ENCODE measurements at regions not wholly inside any gene's neighbourhood (a gene's known extent, or its start where the extent isn't known, plus 50 kb on each side); places are given as distances from the start of the nearest gene placed in this dataset.

DNA sequence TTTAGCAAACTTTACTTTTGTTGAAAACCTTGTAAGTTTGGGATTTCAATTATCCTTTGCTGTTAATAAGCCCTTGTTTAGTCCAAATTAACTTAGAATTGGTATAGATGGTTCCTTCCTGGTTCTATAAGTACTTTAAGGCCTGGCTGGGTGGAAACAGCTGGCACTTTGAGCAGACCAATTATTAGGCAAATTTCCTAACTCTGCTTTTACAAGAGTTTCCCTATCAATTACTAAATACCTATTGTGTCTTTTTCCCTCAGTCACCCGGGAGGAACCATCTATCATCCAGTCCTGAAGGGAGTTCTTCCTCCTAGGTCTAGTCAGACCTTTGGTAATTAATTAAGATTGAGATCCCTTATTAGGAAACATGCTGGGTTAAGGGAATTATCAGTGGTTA, 138.0 kb downstream of the SLC38A6 start:
- peaks cover 7% of the 10 kb centered on the region for H3K9me3 Mint-ChIP-seq
- H3K4me3 Mint-ChIP-seq = no peak overlapping the region
- no peak overlapping the region for H3K27ac Mint-ChIP-seq
- peaks cover 9% of the 10 kb centered on the region for H3K4me1 Mint-ChIP-seq
- H3K36me3 Mint-ChIP-seq = no peaks in the 10 kb centered on the region
- ATAC-seq (no peak), DNase-seq (ENCODE audit: low spot score in 2 of 2) (no peak)

DNA sequence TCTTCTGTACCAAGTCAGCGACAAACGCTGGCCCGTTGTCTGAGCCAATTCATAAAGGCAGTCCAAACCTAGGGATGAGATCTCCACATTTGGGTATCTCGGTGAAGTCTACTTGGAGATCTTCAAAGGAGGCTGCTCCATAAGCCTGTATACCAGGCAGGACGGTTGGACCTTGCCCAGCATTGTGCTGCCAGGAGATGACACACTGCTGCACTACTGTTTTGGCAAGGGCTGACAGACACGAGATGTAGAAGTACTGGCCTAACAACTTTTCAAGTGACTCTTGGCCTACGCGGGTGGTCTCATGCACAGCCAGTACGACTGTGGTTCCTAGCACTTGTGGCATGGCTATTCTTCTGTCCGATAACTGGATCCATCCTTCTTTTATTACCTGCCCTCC, 135.3 kb downstream of the SLC38A6 start:
- Mint-ChIP-seq H3K4me3 (no peak overlapping the region), H3K27ac (no peak overlapping the region), H3K36me3 (no peaks in the 10 kb centered on the region), H3K9me3 (peaks cover 10% of the 10 kb centered on the region), H3K4me1 (peaks cover 9% of the 10 kb centered on the region)
- DNase-seq (ENCODE audit: low spot score in 2 of 2) (no peak), ATAC-seq (no peak)

DNA sequence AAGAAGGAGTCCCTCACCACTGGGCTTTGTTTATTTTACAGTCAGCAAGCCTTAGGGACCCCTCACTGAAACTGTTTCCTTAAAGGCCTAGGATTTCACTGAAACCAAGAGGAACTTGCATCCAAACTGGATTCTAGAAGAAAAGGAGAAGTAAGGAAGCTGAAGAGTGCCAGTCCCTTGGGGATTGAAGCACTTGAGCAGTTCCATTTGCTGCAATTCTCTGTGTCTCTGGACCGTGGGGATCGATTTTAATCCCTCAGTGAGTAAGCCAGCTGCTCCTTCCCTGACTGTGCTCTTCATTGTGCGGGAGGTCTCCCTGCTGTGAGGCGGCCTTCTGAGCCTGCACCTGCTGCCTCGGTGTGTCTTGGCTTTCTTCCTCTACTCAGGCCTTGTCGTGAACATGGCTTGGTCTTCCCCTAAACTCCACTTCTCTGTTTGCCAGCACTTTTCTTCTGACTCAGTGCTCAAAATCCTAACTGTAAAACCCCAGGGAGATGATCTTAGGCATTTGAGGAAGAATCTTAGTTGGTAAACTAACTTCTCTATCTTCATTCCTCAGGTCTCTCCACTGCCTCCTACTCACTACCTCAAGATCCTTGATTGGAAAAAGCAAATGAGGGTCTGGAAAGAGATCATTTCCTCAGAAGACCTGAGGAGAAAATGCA, 132.6 kb downstream of the SLC38A6 start:
- H3K27ac Mint-ChIP-seq = no peak overlapping the region
- H3K9me3 Mint-ChIP-seq = peaks cover 10% of the 10 kb centered on the region
- no peaks in the 10 kb centered on the region for H3K4me1 Mint-ChIP-seq
- no peaks in the 10 kb centered on the region for H3K36me3 Mint-ChIP-seq
- no peak for DNase-seq (ENCODE audit: low spot score in 2 of 2)
- no peak overlapping the region for H3K4me3 Mint-ChIP-seq
- no peak for ATAC-seq

DNA sequence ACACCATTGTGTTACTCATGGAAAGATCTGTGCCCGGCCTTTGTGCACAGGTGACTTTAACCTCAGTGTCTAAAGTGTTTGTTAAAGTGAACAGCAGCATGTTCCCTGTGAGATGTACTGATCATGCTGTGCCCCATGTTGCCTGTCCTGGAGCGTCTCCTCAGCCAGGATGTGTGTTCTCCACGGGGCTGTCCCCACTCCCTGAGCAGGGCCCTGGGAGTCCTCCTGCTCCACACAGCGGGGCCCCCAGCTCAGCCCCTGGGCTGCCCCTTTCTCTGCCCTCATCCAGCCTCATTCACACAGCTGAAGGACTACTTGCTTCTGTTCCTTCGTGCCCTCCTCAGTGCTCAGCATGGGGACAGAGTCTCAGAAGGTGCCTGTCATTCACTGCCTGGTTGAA, 131.5 kb downstream of the SLC38A6 start:
- Mint-ChIP-seq H3K9me3 (peaks cover 10% of the 10 kb centered on the region), H3K36me3 (no peaks in the 10 kb centered on the region), H3K27ac (no peak overlapping the region), H3K4me3 (no peak overlapping the region), H3K4me1 (no peaks in the 10 kb centered on the region)
- DNase-seq (ENCODE audit: low spot score in 2 of 2) (no peak), ATAC-seq (peak; percentile 22)

DNA sequence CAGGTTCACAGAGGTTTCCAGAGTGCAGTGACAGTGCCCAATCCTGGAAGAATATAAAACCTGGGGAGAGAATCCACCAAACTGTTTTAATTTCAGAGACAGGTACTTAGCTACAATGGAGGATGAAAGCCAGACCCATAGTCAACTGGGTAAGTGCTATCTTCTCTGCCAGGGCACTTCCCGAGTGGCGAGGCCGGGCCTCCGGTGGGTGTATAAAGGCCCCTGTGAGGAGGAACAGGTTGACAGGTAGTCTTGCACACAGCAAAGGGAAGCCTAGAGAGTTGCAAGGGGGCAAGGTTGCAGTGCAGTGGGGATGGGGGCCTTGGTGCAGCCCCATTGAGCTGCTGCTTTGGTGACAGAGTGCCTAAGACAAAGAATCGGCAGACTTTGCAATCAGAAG, 130.7 kb downstream of the SLC38A6 start:
- Mint-ChIP-seq H3K9me3 (peaks cover 10% of the 10 kb centered on the region), H3K27ac (no peak overlapping the region), H3K36me3 (no peaks in the 10 kb centered on the region), H3K4me3 (no peak overlapping the region), H3K4me1 (no peaks in the 10 kb centered on the region)
- DNase-seq (ENCODE audit: low spot score in 2 of 2) (no peak), ATAC-seq (no peak)

DNA sequence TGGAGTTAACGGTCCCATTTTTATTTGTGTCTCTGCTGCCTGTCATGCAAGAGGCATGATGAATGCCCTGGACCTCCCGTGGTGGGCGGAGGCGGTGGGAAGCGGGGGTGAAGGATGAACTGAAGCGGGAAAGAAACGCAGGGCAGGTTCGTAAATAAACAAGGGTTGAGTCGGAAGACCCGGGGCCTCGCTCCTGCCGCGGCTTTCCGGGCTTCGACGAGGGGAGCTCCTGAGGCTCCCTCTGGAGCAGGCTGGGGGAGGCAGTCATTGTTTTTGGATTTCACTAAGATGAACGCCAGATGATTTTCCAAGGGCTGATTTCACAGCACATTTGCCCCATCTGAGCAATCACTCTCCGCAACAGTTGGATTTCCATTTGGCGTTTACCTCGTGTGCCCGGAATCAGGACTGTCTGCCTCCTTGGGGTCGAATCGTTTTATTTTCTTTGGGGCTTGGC, 130.2 kb downstream of the SLC38A6 start:
- no peaks in the 10 kb centered on the region for H3K4me1 Mint-ChIP-seq
- H3K27ac Mint-ChIP-seq = no peak overlapping the region
- H3K36me3 Mint-ChIP-seq = no peaks in the 10 kb centered on the region
- ATAC-seq = no peak
- DNase-seq (ENCODE audit: low spot score in 2 of 2) = no peak
- peaks cover 10% of the 10 kb centered on the region for H3K9me3 Mint-ChIP-seq
- H3K4me3 Mint-ChIP-seq = no peak overlapping the region

DNA sequence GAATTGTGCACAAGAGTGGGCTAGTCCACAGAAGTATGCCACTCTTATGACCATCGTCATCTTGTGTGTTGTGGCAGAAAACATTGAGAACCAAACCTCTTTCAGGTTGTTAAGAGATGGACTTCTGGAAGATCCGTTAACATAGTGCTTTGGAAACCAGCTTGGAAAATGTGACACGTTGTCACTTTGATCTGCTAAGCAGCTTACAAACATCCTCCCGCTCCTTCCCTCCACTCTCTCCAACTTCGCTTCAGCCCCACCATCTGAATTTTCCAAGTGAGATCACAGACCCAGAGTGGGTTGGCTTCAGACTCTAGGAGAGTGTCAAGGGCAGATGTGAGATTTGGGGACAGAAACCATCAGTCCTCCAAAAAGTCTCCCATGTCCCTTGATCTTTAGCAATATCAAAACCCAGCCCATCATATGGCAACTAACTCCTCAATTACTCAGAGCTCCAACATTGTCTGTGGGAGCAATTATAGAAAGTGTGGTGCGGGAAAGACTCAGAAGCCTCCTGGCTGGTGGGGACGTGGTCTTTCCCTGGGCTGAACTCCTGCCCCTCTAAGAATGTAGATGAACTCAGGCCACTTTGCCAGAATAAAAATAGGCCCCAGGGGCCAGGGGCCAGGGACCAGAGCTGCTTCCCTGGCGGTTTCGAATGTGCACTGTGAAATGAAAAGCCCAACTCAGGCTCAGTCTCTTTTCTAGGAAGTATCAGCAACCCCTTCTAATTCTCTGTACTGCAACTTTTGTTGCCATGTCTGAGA, 129.5 kb downstream of the SLC38A6 start:
- no peaks in the 10 kb centered on the region for H3K36me3 Mint-ChIP-seq
- ATAC-seq (no peak), DNase-seq (ENCODE audit: low spot score in 2 of 2) (no peak)
- H3K9me3 Mint-ChIP-seq = peaks cover 10% of the 10 kb centered on the region
- no peak overlapping the region for H3K4me3 Mint-ChIP-seq
- H3K4me1 Mint-ChIP-seq = no peaks in the 10 kb centered on the region
- peak overlapping the region; percentile 29 for H3K27ac Mint-ChIP-seq

DNA sequence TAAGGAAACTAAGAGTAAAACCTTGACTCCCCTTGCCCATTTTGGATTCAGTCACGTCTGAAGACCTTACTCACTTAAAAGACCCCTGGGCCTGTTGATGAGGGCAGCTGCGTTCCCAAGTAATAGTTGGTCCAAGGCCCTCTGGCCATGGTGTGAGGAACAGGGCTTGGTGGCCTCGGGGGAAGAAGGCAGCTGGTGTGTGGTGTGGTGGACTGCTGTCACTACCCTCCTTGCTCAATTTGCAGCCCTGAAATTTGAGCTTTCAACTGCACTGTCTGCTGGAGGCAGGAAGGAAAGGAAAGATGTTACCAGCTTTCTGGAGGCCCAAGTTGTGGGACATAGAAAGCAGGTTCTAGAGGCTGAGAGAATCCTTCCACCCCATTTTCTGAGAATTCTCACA, 128.2 kb downstream of the SLC38A6 start:
- H3K4me3 Mint-ChIP-seq = no peak overlapping the region
- H3K36me3 Mint-ChIP-seq = no peaks in the 10 kb centered on the region
- ATAC-seq (no peak), DNase-seq (ENCODE audit: low spot score in 2 of 2) (peak in 1 of 2 donors; percentile 40)
- no peak overlapping the region for H3K27ac Mint-ChIP-seq
- peaks cover 4% of the 10 kb centered on the region for H3K9me3 Mint-ChIP-seq
- peaks cover 2% of the 10 kb centered on the region for H3K4me1 Mint-ChIP-seq

DNA sequence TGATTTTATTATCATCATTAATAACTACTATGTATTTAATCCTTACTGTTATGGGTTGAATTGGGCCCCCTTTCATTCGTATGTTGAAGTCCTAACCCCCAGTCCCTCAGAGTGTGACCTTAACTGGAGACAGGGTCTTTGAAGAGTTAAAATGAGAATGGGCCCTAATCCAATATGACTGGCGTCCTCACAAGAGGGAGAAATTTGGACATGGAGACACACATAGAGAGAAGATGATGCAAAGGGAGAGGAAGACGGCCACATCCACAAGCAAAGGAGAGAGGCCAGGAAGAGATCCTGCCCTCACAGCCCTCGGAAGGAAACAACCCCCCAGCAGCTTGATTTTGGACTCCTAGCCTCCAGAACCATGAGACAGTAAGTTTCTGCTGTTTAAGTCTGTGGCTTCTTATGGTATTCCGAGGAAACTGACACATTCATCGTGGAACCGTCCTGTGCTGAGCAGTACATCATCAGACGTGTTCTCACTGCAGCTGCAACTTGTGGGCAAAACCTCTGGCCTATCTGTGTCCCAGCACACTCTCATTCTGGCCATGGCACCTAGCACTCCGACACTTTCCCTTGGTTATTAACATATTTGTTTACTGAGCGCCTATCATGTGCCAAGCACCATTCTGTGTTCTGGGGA, 127.6 kb downstream of the SLC38A6 start:
- ATAC-seq = no peak
- Mint-ChIP-seq H3K27ac (no peak overlapping the region), H3K36me3 (no peaks in the 10 kb centered on the region), H3K4me3 (no peak overlapping the region), H3K4me1 (peaks cover 8% of the 10 kb centered on the region), H3K9me3 (no peaks in the 10 kb centered on the region)
- no peak for DNase-seq (ENCODE audit: low spot score in 2 of 2)

DNA sequence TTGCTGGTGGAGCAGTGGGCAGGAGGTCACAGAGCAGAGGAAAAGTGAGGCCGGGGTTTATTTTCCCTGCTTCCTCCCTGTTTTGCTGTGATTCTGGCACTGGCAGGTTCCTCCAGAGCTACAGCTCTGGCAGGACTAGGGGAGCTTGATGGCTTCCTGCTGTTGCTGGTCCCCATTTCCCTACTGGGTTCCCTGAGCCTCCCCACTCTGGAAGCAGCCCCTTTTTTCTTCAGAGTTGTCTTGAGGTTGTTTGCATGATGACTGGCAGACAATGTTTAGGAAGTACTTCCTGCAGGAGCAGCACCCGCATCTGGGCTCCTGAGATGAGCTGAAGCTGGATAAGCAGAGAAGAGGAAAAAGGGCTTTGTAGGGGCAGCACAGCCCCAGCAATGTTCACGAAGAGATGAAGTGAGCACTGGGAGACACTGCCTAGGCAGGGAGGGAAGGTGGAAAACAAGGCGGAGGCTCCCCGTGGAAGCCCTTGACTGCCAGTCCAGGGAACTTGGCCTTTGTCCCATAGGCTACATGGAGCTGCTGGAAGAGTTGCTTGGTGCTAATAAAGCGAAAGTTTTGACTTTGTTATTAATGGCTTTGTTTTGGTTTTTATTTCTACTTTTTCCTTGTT, 126.9 kb downstream of the SLC38A6 start:
- no peak for ATAC-seq

DNA sequence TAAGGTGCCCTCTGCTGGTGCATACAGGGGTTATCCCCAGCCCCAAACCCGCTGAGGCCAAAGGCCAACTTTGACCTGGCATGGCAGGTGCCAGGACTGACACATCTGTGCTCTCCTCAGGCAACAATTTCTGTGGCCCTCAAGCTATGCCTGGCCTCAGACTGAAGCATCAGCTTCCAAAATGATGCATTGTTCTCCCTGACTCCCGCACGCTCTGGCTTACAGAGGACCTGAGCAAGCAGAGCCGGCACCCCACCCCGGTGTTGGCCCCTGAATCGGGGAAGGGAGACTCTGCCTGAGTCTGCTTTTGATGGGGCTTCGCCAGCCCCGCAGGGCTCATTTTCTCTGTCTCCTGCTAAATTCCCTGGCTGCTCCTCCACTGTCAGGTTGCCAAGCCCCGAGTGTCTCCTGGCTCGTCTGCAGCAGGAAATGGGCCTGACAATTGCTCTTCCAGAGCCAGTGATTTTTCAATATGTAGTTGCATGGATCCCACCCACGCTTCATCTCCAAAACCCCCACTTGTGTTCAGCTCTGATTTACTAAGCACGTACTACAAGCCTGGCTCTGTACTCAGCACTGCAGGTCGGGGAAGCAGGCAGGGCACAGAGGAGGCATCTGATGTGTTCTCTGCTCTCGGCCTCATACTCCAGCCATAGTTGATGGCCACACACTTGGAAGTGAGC, 126.1 kb downstream of the SLC38A6 start:
- Mint-ChIP-seq H3K36me3 (no peaks in the 10 kb centered on the region), H3K4me1 (peaks cover 24% of the 10 kb centered on the region), H3K27ac (no peak overlapping the region), H3K4me3 (no peak overlapping the region), H3K9me3 (no peaks in the 10 kb centered on the region)
- ATAC-seq (no peak), DNase-seq (ENCODE audit: low spot score in 2 of 2) (no peak)

More for the DNA sequence above, 126.9 kb downstream of the SLC38A6 start:
- no peak overlapping the region for H3K27ac Mint-ChIP-seq
- no peaks in the 10 kb centered on the region for H3K9me3 Mint-ChIP-seq
- no peaks in the 10 kb centered on the region for H3K36me3 Mint-ChIP-seq
- H3K4me3 Mint-ChIP-seq = no peak overlapping the region
- peaks cover 15% of the 10 kb centered on the region for H3K4me1 Mint-ChIP-seq
- DNase-seq (ENCODE audit: low spot score in 2 of 2) = peak in 1 of 2 donors; percentile 34

DNA sequence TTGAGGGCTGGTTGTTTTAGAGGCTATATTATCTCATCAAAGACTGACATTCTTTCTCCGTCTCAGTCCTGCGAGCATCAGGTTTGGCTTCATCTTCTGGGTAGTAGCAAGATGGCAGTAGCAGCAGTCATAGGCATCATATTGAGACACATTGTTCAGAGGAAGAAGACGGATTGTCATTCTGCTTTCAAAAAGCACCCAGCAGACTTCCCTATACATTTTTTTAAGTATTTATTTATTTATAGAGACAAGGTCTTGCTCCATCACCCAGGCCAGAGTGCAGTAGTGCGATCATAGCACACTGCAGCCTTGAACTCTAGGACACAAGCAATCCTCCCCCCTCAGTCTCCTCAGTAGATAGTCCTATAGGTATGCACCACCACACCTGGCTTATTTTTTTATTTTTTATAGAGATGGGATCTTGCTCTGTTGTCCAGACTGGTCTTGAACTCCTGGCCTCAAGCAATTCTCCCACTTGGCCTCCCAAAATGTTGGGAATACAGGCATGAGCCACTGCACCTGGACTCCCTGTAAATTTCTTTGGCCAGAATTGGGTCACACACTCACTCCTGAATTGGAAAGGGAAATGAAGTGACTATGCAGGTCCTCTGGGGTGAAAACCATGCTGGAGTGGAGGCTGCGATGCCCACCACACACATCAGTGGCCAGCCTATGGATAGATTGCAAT, 125.4 kb downstream of the SLC38A6 start:
- no peak for ATAC-seq
- peaks cover 28% of the 10 kb centered on the region for H3K4me1 Mint-ChIP-seq
- H3K27ac Mint-ChIP-seq = no peak overlapping the region
- no peaks in the 10 kb centered on the region for H3K9me3 Mint-ChIP-seq
- peak in 1 of 2 donors; percentile 32 for DNase-seq (ENCODE audit: low spot score in 2 of 2)
- no peaks in the 10 kb centered on the region for H3K36me3 Mint-ChIP-seq
- no peak overlapping the region for H3K4me3 Mint-ChIP-seq

DNA sequence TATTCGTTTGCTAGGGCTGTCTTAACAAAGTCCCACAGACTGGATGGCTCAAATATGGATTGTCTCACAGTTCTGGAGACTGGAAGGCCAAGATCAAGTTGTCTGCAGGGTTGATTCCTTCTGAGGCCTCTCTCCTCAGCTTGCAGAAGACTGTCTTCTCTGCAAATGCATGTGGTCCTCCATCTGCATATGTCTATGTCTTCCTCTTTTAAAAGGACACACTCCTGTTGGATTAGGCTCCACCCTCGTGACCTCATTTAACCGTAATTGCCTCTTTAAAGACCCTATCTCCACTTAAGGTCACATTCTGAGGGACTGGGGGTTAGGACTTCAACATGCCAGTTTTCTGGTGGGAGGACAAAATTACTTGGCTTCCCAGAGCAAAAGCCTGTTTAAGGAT, 123.3 kb downstream of the SLC38A6 start:
- Mint-ChIP-seq H3K36me3 (no peaks in the 10 kb centered on the region), H3K9me3 (no peaks in the 10 kb centered on the region), H3K4me3 (no peak overlapping the region), H3K27ac (no peak overlapping the region), H3K4me1 (peaks cover 28% of the 10 kb centered on the region)
- DNase-seq (ENCODE audit: low spot score in 2 of 2) = no peak
- no peak for ATAC-seq

DNA sequence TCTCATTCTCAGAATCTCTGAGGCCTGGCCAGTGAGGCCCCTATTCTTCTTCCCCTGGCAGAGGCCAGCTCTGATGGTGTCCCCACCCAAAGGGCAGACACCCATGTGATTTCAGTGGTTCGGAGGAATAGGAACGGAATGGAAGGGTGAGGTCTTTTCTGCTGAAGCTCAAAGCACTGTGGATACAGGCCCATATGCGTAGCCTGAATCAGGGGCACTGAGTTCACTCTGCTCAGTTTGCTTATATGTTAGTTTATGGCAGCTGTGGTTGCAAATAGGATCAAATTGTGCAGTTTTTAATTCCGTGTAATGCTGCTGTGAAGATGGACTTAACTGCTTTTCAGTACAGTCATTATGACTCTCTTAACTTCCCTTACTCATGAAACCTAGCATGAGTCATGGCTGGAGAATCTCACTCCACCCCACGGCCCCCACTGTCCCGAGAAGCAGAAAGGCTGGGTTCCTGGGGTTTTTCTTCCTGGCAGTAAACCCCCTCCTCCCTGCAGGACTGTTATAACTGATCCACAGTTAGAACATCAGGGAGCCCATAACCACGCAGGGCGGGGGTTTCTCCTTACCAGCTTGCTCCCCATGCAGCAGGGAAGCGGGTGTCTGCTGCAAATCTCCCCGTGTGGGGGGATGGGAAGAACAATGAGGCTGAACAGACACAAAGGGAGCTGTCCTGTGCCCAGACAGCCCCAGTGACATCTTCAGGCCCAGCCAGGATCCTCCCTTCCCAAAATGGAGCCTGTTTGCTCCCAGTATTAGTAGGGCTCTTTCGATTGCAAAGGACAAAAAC, 122.7 kb downstream of the SLC38A6 start:
- peak; percentile 93 for ATAC-seq

More for the DNA sequence above, 122.7 kb downstream of the SLC38A6 start:
- Mint-ChIP-seq H3K4me3 (peak overlapping the region; percentile 41), H3K9me3 (no peaks in the 10 kb centered on the region), H3K27ac (peak overlapping the region; percentile 86), H3K4me1 (peaks cover 28% of the 10 kb centered on the region), H3K36me3 (no peaks in the 10 kb centered on the region)
- DNase-seq (ENCODE audit: low spot score in 2 of 2) = peak in 1 of 2 donors; percentile 63

All from stimulated activated effector memory CD8-positive, alpha-beta T cell treated with anti-CD3 and anti-CD28 coated beads, Interleukin-12 subunit alpha, Interleukin-12 subunit beta, amount 100 ng/mL, for 72 hours (primary cell).